HL-60 (cell line): ENCODE measurements at regions not wholly inside any gene's neighbourhood (a gene's known extent, or its start where the extent isn't known, plus 50 kb on each side); places are given as distances from the start of the nearest gene placed in this dataset.

Experiments
- DNase-seq, 2 experiments: peaks; one replicate each; pipeline ENCODE4 v3.0.0-alpha.2; 2010 to 2020; ENCODE audit warnings: low read depth in 1 of 2, low spot score in 1 of 2
- H3K27ac ChIP-seq: fragments of 250-450 bp; sonication (Bioruptor Pico); replicated peaks from 2 replicates; pipeline ENCODE4 v1.5.1; 2020; ENCODE audit warnings: mild to moderate bottlenecking, moderate library complexity
- H3K27me3 ChIP-seq: fragments of 250-450 bp; sonication (Bioruptor Pico); 2 replicates; pipeline ENCODE4 v1.5.1; 2021; ENCODE audit warnings: mild to moderate bottlenecking, moderate library complexity; ENCODE audit not compliant: insufficient read depth, poor library complexity, severe bottlenecking
- H3K4me3 ChIP-seq: replicated peaks from 2 replicates; pipeline ENCODE4 v1.5.1; 2011; ENCODE audit warnings: mild to moderate bottlenecking, control low read depth, low read length; ENCODE audit not compliant: insufficient read depth
- CTCF ChIP-seq: IDR thresholded peaks from one replicate; pipeline ENCODE4 v1.5.1; 2011; ENCODE audit warnings: low read length, control low read depth, inconsistent platforms; ENCODE audit not compliant: insufficient read depth
- GABPA ChIP-seq: IDR thresholded peaks from 2 replicates; pipeline ENCODE4 v1.6.1; 2012; ENCODE audit warnings: low read depth
- POLR2AphosphoS5 ChIP-seq: IDR thresholded peaks from 2 replicates; pipeline ENCODE4 v1.6.1; 2012; ENCODE audit warnings: low read depth
- REST ChIP-seq: IDR thresholded peaks from 2 replicates; pipeline ENCODE4 v1.6.1; 2012; ENCODE audit warnings: low read depth; ENCODE audit not compliant: insufficient replicate concordance
- SPI1 ChIP-seq: IDR thresholded peaks from 2 replicates; pipeline ENCODE4 v1.6.1; 2012; ENCODE audit warnings: low read depth, mild to moderate bottlenecking, borderline replicate concordance

- DNase-seq, result no peak
- Histone ChIP-seq H3K27me3 (peaks cover 1% of the 10 kb centered on the region), H3K27ac (no peak overlapping the region), H3K4me3 (no peak overlapping the region)
- TF ChIP-seq GABPA, result no peak
- no peak for TF ChIP-seq CTCF
- no peak for TF ChIP-seq POLR2AphosphoS5
- no peak for TF ChIP-seq REST
- no peak for TF ChIP-seq SPI1
Observed at GRCh38 chr1:114339379-114339778, 171.6 kb downstream of the TRIM33 start.

- no peak overlapping the region for H3K4me3 ChIP-seq
- peaks cover 6% of the 10 kb centered on the region for H3K27me3 ChIP-seq
- DNase-seq, result no peak
- TF ChIP-seq SPI1 (no peak), CTCF (no peak), POLR2AphosphoS5 (no peak), REST (no peak)
- no peak overlapping the region for H3K27ac ChIP-seq
Observed at GRCh38 chr1:114338191-114338890, 172.7 kb downstream of the TRIM33 start.

GRCh38 chr1:114337417-114337816, 173.6 kb downstream of the TRIM33 start:
- DNase-seq, result no peak
- Histone ChIP-seq H3K27me3 (peaks cover 10% of the 10 kb centered on the region), H3K4me3 (no peak overlapping the region), H3K27ac (no peak overlapping the region)
- TF ChIP-seq GABPA (no peak), CTCF (no peak), POLR2AphosphoS5 (no peak), SPI1 (no peak), REST (no peak)
